Smooth muscle cell of the brain vasculature (primary cell): ENCODE measurements at regions not wholly inside any gene's neighbourhood (a gene's known extent, or its start where the extent isn't known, plus 50 kb on each side); places are given as distances from the start of the nearest gene placed in this dataset.
A peak's percentile ranks its signal among the peaks of the same experiment; 100 is the strongest.
"Not testable (repeated sequence)": the region's sequence is repeated elsewhere in the genome, so short reads cannot be mapped to it uniquely, and the experiment has no call there.

Experiments used
- DNase-seq: peaks from one replicate; pipeline ENCODE4 v3.0.0-alpha.2; 2012; ENCODE audit warnings: low read depth, low spot score

GRCh38 chr1:244758708-244759107, 76.8 kb upstream of the COX20 start:
- DNase-seq: no peak

GRCh38 chr1:244759158-244759557, 76.3 kb upstream of the COX20 start:
- DNase-seq: no peak

GRCh38 chr1:244760471-244760870, 75.0 kb upstream of the COX20 start:
- no peak for DNase-seq

GRCh38 chr1:244761279-244761678, 74.2 kb upstream of the COX20 start:
- no peak for DNase-seq

- no peak for DNase-seq
Observed at GRCh38 chr1:244762629-244763028, 72.8 kb upstream of the COX20 start.

GRCh38 chr1:244768186-244768585, 67.3 kb upstream of the COX20 start:
- DNase-seq: no peak

GRCh38 chr1:244768804-244769203, 66.7 kb upstream of the COX20 start:
- DNase-seq: no peak

- not testable (repeated sequence) for DNase-seq
Observed at GRCh38 chr1:244770556-244770955, 64.9 kb upstream of the COX20 start.

- no peak for DNase-seq
Observed at GRCh38 chr1:244773513-244773912, 61.9 kb upstream of the COX20 start.

GRCh38 chr1:244776783-244777182, 58.7 kb upstream of the COX20 start:
- DNase-seq: not testable (repeated sequence)

GRCh38 chr1:244778344-244778743, 57.1 kb upstream of the COX20 start:
- DNase-seq: peak; percentile 31

- DNase-seq: no peak
Observed at GRCh38 chr1:244779410-244779809, 56.0 kb upstream of the COX20 start.

- no peak for DNase-seq
Observed at GRCh38 chr1:244780311-244780710, 55.1 kb upstream of the COX20 start.

- no peak for DNase-seq
Observed at GRCh38 chr1:244782056-244782455, 53.4 kb upstream of the COX20 start.

- DNase-seq: no peak
Observed at GRCh38 chr1:244783138-244783537, 52.3 kb upstream of the COX20 start.
